ENCODE measurements at regions not wholly inside any gene's neighbourhood (a gene's known extent, or its start where the extent isn't known, plus 50 kb on each side); places are given as distances from the start of the nearest gene placed in this dataset.

- H3K27me3 Mint-ChIP-seq = no peaks in the 10 kb centered on the region
These were observed 213.8 kb downstream of the SI start for GRCh38 chr3:164864454-164864853.

GRCh38 chr3:164852866-164853265 is 225.4 kb downstream of the SI start:
- no peak for DNase-seq
- no peak for ATAC-seq (ENCODE audit: low read depth in 2 of 2)
- H3K4me1 ChIP-seq (ENCODE audit: control insufficient read depth, insufficient read depth, low read length, poor library complexity, severe bottlenecking) = no peaks in the 10 kb centered on the region
- H3K4me3 ChIP-seq (ENCODE audit: low read depth, low read length) = no peak overlapping the region
- H3K36me3 ChIP-seq (ENCODE audit: control insufficient read depth, insufficient read depth, low read length) = no peaks in the 10 kb centered on the region
- H3K36me3 Mint-ChIP-seq = no peaks in the 10 kb centered on the region
- no peaks in the 10 kb centered on the region for H3K9me3 ChIP-seq (ENCODE audit: control insufficient read depth in 2 of 2, low read length in 2 of 2)
- H3K9me3 Mint-ChIP-seq = peaks cover 1 to 11% (median 3%) of the 10 kb centered on the region in 7 donors
- no peaks in the 10 kb centered on the region for H3K27me3 Mint-ChIP-seq
- H3K4me3 Mint-ChIP-seq = no peak overlapping the region
- H3K4me1 Mint-ChIP-seq = no peaks in the 10 kb centered on the region
- no peak overlapping the region for H3K27ac ChIP-seq (ENCODE audit: insufficient read depth, low read length, poor library complexity, severe bottlenecking)
- H3K27ac Mint-ChIP-seq = no peak overlapping the region
- H3K27me3 ChIP-seq (ENCODE audit: control insufficient read depth, insufficient read depth, low read length) = no peaks in the 10 kb centered on the region

More at GRCh38 chr3:164864454-164864853, 213.8 kb downstream of the SI start:
- H3K4me3 ChIP-seq (ENCODE audit: low read depth, low read length) = no peak overlapping the region
- no peaks in the 10 kb centered on the region for H3K9me3 ChIP-seq (ENCODE audit: control insufficient read depth in 2 of 2, low read length in 2 of 2)
- no peaks in the 10 kb centered on the region for H3K4me1 ChIP-seq (ENCODE audit: control insufficient read depth, insufficient read depth, low read length, poor library complexity, severe bottlenecking)
- Mint-ChIP-seq H3K4me1 (no peaks in the 10 kb centered on the region), H3K4me3 (no peak overlapping the region), H3K27ac (no peak overlapping the region), H3K9me3 (peaks cover 0 to 25% (median 9%) of the 10 kb centered on the region in 7 donors), H3K36me3 (no peaks in the 10 kb centered on the region)
- ATAC-seq (ENCODE audit: low read depth in 2 of 2) (no peak), DNase-seq (no peak)
- no peak overlapping the region for H3K27ac ChIP-seq (ENCODE audit: insufficient read depth, low read length, poor library complexity, severe bottlenecking)
- no peaks in the 10 kb centered on the region for H3K36me3 ChIP-seq (ENCODE audit: control insufficient read depth, insufficient read depth, low read length)
- no peaks in the 10 kb centered on the region for H3K27me3 ChIP-seq (ENCODE audit: control insufficient read depth, insufficient read depth, low read length)

DNA sequence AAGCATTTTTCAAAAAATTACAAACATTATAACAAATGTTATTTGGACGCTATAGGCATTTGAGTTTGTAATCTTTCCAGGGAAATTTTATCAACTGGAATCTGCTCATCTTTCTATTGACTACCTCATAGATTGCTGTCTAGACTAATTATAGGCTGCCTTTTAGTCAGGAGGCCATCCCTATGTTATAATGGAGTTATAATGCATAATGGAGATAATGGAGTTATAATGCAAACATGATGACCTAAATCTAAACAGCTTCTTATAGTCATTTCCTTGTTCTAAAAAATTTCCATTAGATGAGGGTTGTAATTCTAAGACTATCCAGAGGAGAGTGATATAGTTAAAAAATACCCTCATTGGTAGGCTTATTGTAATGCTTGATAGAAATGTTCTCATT is 226.4 kb downstream of the SI start:
- Mint-ChIP-seq H3K4me1 (no peaks in the 10 kb centered on the region), H3K27ac (no peak overlapping the region), H3K9me3 (peaks cover 1 to 11% (median 3%) of the 10 kb centered on the region in 7 donors), H3K27me3 (no peaks in the 10 kb centered on the region), H3K4me3 (no peak overlapping the region), H3K36me3 (no peaks in the 10 kb centered on the region)
- DNase-seq (no peak), ATAC-seq (ENCODE audit: low read depth in 2 of 2) (no peak)
- Histone ChIP-seq H3K9me3 (ENCODE audit: control insufficient read depth in 2 of 2, low read length in 2 of 2) (no peaks in the 10 kb centered on the region), H3K4me1 (ENCODE audit: control insufficient read depth, insufficient read depth, low read length, poor library complexity, severe bottlenecking) (no peaks in the 10 kb centered on the region), H3K27ac (ENCODE audit: insufficient read depth, low read length, poor library complexity, severe bottlenecking) (no peak overlapping the region), H3K4me3 (ENCODE audit: low read depth, low read length) (no peak overlapping the region), H3K36me3 (ENCODE audit: control insufficient read depth, insufficient read depth, low read length) (no peaks in the 10 kb centered on the region), H3K27me3 (ENCODE audit: control insufficient read depth, insufficient read depth, low read length) (no peaks in the 10 kb centered on the region)

- no peaks in the 10 kb centered on the region for H3K36me3 ChIP-seq (ENCODE audit: control insufficient read depth, insufficient read depth, low read length)
- Mint-ChIP-seq H3K4me1 (no peaks in the 10 kb centered on the region), H3K27ac (no peak overlapping the region), H3K27me3 (no peaks in the 10 kb centered on the region), H3K4me3 (no peak overlapping the region), H3K9me3 (peaks cover 1 to 11% (median 3%) of the 10 kb centered on the region in 7 donors), H3K36me3 (no peaks in the 10 kb centered on the region)
- H3K4me1 ChIP-seq (ENCODE audit: control insufficient read depth, insufficient read depth, low read length, poor library complexity, severe bottlenecking) = no peaks in the 10 kb centered on the region
- H3K27ac ChIP-seq (ENCODE audit: insufficient read depth, low read length, poor library complexity, severe bottlenecking) = no peak overlapping the region
- DNase-seq (no peak), ATAC-seq (ENCODE audit: low read depth in 2 of 2) (no peak)
- H3K4me3 ChIP-seq (ENCODE audit: low read depth, low read length) = no peak overlapping the region
- no peaks in the 10 kb centered on the region for H3K27me3 ChIP-seq (ENCODE audit: control insufficient read depth, insufficient read depth, low read length)
- peaks cover 0 to 2% of the 10 kb centered on the region in 2 experiments for H3K9me3 ChIP-seq (ENCODE audit: control insufficient read depth in 2 of 2, low read length in 2 of 2)
These were observed 227.1 kb downstream of the SI start for GRCh38 chr3:164851204-164851603.

DNA sequence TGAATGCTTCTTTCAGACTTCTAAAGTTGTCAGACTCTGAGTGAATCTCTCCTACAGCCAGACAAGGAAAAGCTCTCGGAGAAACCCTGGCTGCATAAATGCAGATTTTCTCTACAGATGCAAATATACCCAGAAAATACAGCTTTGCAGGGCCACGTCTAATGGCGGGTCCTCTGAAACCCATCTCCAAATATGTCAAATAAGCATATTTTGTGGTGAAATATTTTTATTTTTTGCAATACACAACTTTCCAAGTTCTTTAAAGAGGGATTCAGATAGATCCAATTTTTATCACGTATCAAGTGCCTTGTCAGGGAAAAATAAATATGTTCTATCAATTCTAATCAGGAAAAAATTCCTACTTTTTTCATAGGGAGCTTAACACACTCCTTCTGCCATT is 229.4 kb downstream of the SI start:
- Histone ChIP-seq H3K4me3 (ENCODE audit: low read depth, low read length) (no peak overlapping the region), H3K9me3 (ENCODE audit: control insufficient read depth in 2 of 2, low read length in 2 of 2) (peaks cover 3% of the 10 kb centered on the region in 2 experiments), H3K27ac (ENCODE audit: insufficient read depth, low read length, poor library complexity, severe bottlenecking) (no peak overlapping the region), H3K4me1 (ENCODE audit: control insufficient read depth, insufficient read depth, low read length, poor library complexity, severe bottlenecking) (no peaks in the 10 kb centered on the region), H3K36me3 (ENCODE audit: control insufficient read depth, insufficient read depth, low read length) (no peaks in the 10 kb centered on the region), H3K27me3 (ENCODE audit: control insufficient read depth, insufficient read depth, low read length) (no peaks in the 10 kb centered on the region)
- H3K4me3 Mint-ChIP-seq = no peak overlapping the region
- no peak for ATAC-seq (ENCODE audit: low read depth in 2 of 2)
- no peaks in the 10 kb centered on the region for H3K4me1 Mint-ChIP-seq
- no peak overlapping the region for H3K27ac Mint-ChIP-seq
- DNase-seq = no peak
- no peaks in the 10 kb centered on the region for H3K27me3 Mint-ChIP-seq
- H3K36me3 Mint-ChIP-seq = no peaks in the 10 kb centered on the region
- H3K9me3 Mint-ChIP-seq = peaks cover 0 to 12% (median 2%) of the 10 kb centered on the region in 7 donors

GRCh38 chr3:164845739-164846138 is 232.6 kb downstream of the SI start:
- Histone ChIP-seq H3K36me3 (ENCODE audit: control insufficient read depth, insufficient read depth, low read length) (no peaks in the 10 kb centered on the region), H3K9me3 (ENCODE audit: control insufficient read depth in 2 of 2, low read length in 2 of 2) (peaks cover 8% of the 10 kb centered on the region in 2 experiments), H3K4me3 (ENCODE audit: low read depth, low read length) (no peak overlapping the region), H3K27ac (ENCODE audit: insufficient read depth, low read length, poor library complexity, severe bottlenecking) (no peak overlapping the region), H3K27me3 (ENCODE audit: control insufficient read depth, insufficient read depth, low read length) (no peaks in the 10 kb centered on the region), H3K4me1 (ENCODE audit: control insufficient read depth, insufficient read depth, low read length, poor library complexity, severe bottlenecking) (no peaks in the 10 kb centered on the region)
- peaks cover 0 to 20% (median 3%) of the 10 kb centered on the region in 7 donors for H3K9me3 Mint-ChIP-seq
- DNase-seq = no peak
- ATAC-seq (ENCODE audit: low read depth in 2 of 2) = no peak
- H3K4me3 Mint-ChIP-seq = no peak overlapping the region
- H3K27me3 Mint-ChIP-seq = no peaks in the 10 kb centered on the region
- H3K4me1 Mint-ChIP-seq = no peaks in the 10 kb centered on the region
- H3K36me3 Mint-ChIP-seq = no peaks in the 10 kb centered on the region
- H3K27ac Mint-ChIP-seq = no peak overlapping the region

- Mint-ChIP-seq H3K27ac (no peak overlapping the region), H3K9me3 (peaks cover 0 to 18% (median 8%) of the 10 kb centered on the region in 7 donors), H3K4me3 (no peak overlapping the region), H3K36me3 (no peaks in the 10 kb centered on the region), H3K4me1 (no peaks in the 10 kb centered on the region), H3K27me3 (no peaks in the 10 kb centered on the region)
- no peak overlapping the region for H3K4me3 ChIP-seq (ENCODE audit: low read depth, low read length)
- peaks cover 2 to 5% of the 10 kb centered on the region in 2 experiments for H3K9me3 ChIP-seq (ENCODE audit: control insufficient read depth in 2 of 2, low read length in 2 of 2)
- H3K27ac ChIP-seq (ENCODE audit: insufficient read depth, low read length, poor library complexity, severe bottlenecking) = no peak overlapping the region
- no peak for DNase-seq
- H3K27me3 ChIP-seq (ENCODE audit: control insufficient read depth, insufficient read depth, low read length) = no peaks in the 10 kb centered on the region
- no peaks in the 10 kb centered on the region for H3K36me3 ChIP-seq (ENCODE audit: control insufficient read depth, insufficient read depth, low read length)
- H3K4me1 ChIP-seq (ENCODE audit: control insufficient read depth, insufficient read depth, low read length, poor library complexity, severe bottlenecking) = no peaks in the 10 kb centered on the region
- ATAC-seq (ENCODE audit: low read depth in 2 of 2) = no peak
These were observed 246.1 kb downstream of the SI start for GRCh38 chr3:164832216-164832615.

DNA sequence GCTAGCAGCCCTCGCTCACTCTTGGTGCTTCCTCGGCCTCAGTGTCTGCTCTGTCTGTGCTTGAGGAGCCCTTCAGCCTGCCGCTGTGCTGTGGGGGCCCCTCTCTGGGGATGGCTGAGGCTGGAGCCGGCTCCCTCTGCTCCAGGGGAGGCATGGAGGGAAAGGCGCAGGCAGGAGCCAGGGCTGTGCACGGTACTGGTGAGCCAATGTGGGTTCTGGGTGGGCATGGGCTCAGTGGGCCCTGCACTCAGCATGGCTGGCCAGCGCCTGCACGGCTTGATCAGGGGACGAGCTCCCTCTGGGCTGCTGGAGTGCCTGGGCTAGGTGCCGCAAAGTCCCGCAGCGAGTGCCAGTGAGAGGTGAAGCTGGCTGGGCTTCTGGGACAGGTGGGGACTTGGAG is 260.0 kb downstream of the SI start:
- H3K4me1 Mint-ChIP-seq = no peaks in the 10 kb centered on the region
- no peak for ATAC-seq (ENCODE audit: low read depth in 2 of 2)
- H3K36me3 ChIP-seq (ENCODE audit: control insufficient read depth, insufficient read depth, low read length) = no peaks in the 10 kb centered on the region
- H3K4me3 Mint-ChIP-seq = no peak overlapping the region
- peaks cover 0 to 16% (median 4%) of the 10 kb centered on the region in 7 donors for H3K9me3 Mint-ChIP-seq
- no peaks in the 10 kb centered on the region for H3K27me3 Mint-ChIP-seq
- peak in 1 of 3 donors; percentile 0 for DNase-seq
- peaks cover 0 to 7% of the 10 kb centered on the region in 2 experiments for H3K9me3 ChIP-seq (ENCODE audit: control insufficient read depth in 2 of 2, low read length in 2 of 2)
- H3K36me3 Mint-ChIP-seq = no peaks in the 10 kb centered on the region
- H3K4me1 ChIP-seq (ENCODE audit: control insufficient read depth, insufficient read depth, low read length, poor library complexity, severe bottlenecking) = no peaks in the 10 kb centered on the region
- H3K27me3 ChIP-seq (ENCODE audit: control insufficient read depth, insufficient read depth, low read length) = no peaks in the 10 kb centered on the region
- H3K27ac ChIP-seq (ENCODE audit: insufficient read depth, low read length, poor library complexity, severe bottlenecking) = no peak overlapping the region
- H3K4me3 ChIP-seq (ENCODE audit: low read depth, low read length) = no peak overlapping the region
- no peak overlapping the region for H3K27ac Mint-ChIP-seq

Data from CD4-positive, CD25-positive, alpha-beta regulatory T cell (primary cell).